OCI-LY3 (cell line): ENCODE measurements at regions not wholly inside any gene's neighbourhood (a gene's known extent, or its start where the extent isn't known, plus 50 kb on each side); places are given as distances from the start of the nearest gene placed in this dataset.

Source experiments
- EZH2phosphoT487 ChIP-seq: fragments of 200-600 bp; shearing (Covaris generic); IDR thresholded peaks from 2 replicates; pipeline ENCODE4 v1.6.1; 2018; ENCODE audit warnings: antibody characterized with exemption, mixed run types, low read depth
- TF ChIP-seq, protein P1 (sequence below): fragments of 200-600, 300-600 bp; sonication (generic); IDR thresholded peaks from 2 replicates; pipeline ENCODE4 v1.5.1; 2014; ENCODE audit warnings: antibody characterized with exemption, low read length, low read depth

DNA sequence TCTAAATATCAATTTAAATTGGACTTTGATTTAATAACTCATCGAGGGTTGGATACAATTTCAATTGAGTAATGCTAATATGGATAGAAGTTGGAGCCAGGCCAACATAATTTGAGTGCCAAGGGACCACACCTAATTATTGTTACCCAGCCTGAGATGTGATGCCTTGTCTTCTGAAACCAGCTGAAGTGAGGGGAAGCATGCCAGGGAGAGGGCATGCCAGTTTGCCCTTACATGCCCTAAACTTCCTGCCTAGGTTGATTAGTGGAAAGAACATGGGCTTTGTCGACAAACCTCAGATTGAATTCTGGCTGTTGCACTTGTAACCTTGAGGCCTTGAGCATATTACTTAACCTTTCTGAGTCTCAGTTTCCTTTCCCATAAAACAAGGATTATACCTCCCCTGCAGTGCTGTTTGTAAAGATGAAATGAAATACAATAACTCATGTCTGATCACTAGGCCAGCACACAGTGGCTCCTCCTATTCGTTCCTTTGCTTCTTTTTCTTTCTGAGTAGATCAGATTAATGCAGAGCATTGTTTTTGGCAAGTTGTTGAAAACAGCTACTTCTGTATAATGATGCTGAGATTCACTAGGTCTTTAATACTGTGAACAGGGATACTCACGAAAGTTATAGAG lies 412.8 kb downstream of the TLE4 start:
- TF ChIP-seq, protein P1, sequence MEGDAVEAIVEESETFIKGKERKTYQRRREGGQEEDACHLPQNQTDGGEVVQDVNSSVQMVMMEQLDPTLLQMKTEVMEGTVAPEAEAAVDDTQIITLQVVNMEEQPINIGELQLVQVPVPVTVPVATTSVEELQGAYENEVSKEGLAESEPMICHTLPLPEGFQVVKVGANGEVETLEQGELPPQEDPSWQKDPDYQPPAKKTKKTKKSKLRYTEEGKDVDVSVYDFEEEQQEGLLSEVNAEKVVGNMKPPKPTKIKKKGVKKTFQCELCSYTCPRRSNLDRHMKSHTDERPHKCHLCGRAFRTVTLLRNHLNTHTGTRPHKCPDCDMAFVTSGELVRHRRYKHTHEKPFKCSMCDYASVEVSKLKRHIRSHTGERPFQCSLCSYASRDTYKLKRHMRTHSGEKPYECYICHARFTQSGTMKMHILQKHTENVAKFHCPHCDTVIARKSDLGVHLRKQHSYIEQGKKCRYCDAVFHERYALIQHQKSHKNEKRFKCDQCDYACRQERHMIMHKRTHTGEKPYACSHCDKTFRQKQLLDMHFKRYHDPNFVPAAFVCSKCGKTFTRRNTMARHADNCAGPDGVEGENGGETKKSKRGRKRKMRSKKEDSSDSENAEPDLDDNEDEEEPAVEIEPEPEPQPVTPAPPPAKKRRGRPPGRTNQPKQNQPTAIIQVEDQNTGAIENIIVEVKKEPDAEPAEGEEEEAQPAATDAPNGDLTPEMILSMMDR = no peak
- no peak for TF ChIP-seq EZH2phosphoT487
